Gastrocnemius medialis (tissue), 4 donors: ENCODE measurements at regions not wholly inside any gene's neighbourhood (a gene's known extent, or its start where the extent isn't known, plus 50 kb on each side); places are given as distances from the start of the nearest gene placed in this dataset.

Experiments
- ATAC-seq, 2 donors: fragments of 150-250 bp; one replicate each; pipeline ENCODE4 v1.9.1; 2016
- DNase-seq, 2 donors: peaks; one replicate each; pipeline ENCODE4 v3.0.0-alpha.2; 2019
- H3K27ac ChIP-seq, 4 donors: fragments of 200-600 bp; sonication (generic); 1 replicate in 1 of 4; 2 replicates in 3 of 4; pipeline ENCODE4 v1.5.1; 2016 to 2018; ENCODE audit warnings: mild to moderate bottlenecking in 2 of 4, moderate library complexity in 1 of 4
- H3K27me3 ChIP-seq, 3 donors: fragments of 200-600 bp; sonication (generic) in 2 of 3; 1 replicate in 1 of 3; 2 replicates in 2 of 3; pipeline versions ENCODE4 v1.5.1 to v1.6.0; 2016 to 2019; ENCODE audit warnings: mild to moderate bottlenecking in 1 of 3, moderate library complexity in 1 of 3
- H3K36me3 ChIP-seq, 2 donors: fragments of 200-600 bp; sonication (generic) in 1 of 2; one replicate each; pipeline ENCODE4 v1.5.1; 2017 to 2018
- H3K4me1 ChIP-seq, 2 donors: fragments of 200-600 bp; sonication (generic) in 1 of 2; one replicate each; pipeline ENCODE4 v1.5.1; 2016 to 2017; ENCODE audit warnings: mild to moderate bottlenecking in 2 of 2
- H3K4me3 ChIP-seq, 4 donors: fragments of 200-600 bp; sonication (generic) in 3 of 4; 1 replicate in 1 of 4; 2 replicates in 3 of 4; pipeline ENCODE4 v1.5.1; 2016 to 2019; ENCODE audit warnings: mild to moderate bottlenecking in 2 of 4
- H3K9me3 ChIP-seq, 3 donors: fragments of 200-600 bp; sonication (generic) in 2 of 3; 1 replicate in 1 of 3; 2 replicates in 2 of 3; pipeline ENCODE4 v1.5.1; 2016 to 2019
- CTCF ChIP-seq, 5 experiments: fragments of 450-650 bp in 3 of 5; fragments of 200-600 bp in 2 of 5; sonication (generic) in 2 of 5; IDR thresholded peaks in 4 of 5; conservative IDR thresholded peaks in 1 of 5; 1 replicate in 4 of 5; 2 replicates in 1 of 5; pipeline ENCODE4 v1.5.1; 2016 to 2019; ENCODE audit warnings: antibody characterized with exemption in 5 of 5, mild to moderate bottlenecking in 3 of 5, moderate library complexity in 3 of 5
- POLR2A ChIP-seq, 2 donors: fragments of 450-650 bp; IDR thresholded peaks; one replicate each; pipeline ENCODE4 v1.6.1; 2017; ENCODE audit warnings: antibody characterized with exemption in 2 of 2, mild to moderate bottlenecking in 2 of 2, moderate library complexity in 2 of 2
- in situ Hi-C, 4 donors: fragments of 200-750 bp; cut with MboI; loops; one replicate each; pipeline versions ENCODE4 v1.15.0 to v1.8.0; 2017; ENCODE audit warnings: low sequenced_read_pairs in 4 of 4
- intact Hi-C: fragments of 100-400 bp; cut with DNase I; formaldehyde crosslinking; loops from one replicate; pipeline ENCODE4 v1.15.1; 2023; ENCODE audit warnings: low total_unique reads

GRCh38 chr13:42486711-42487198 is 87.2 kb upstream of the TNFSF11 start:
- H3K9me3 ChIP-seq, result no peaks in the 10 kb centered on the region
- no peak overlapping the region for H3K27ac ChIP-seq
- in situ Hi-C loops (no loop called here), intact Hi-C loops (no loop called here)
- no peak for DNase-seq
- no peak overlapping the region for H3K4me3 ChIP-seq
- no peaks in the 10 kb centered on the region for H3K27me3 ChIP-seq
- no peak for ATAC-seq
- H3K4me1 ChIP-seq, result no peaks in the 10 kb centered on the region
- TF ChIP-seq POLR2A (IDR thresholded peaks at IDR 0.05) (no peak), CTCF (IDR thresholded peaks at IDR 0.05 in 4 of 5, conservative IDR thresholded peaks at IDR 0.05 in 1 of 5) (no peak)
- no peaks in the 10 kb centered on the region for H3K36me3 ChIP-seq

GRCh38 chr13:42487221-42487620 is 86.7 kb upstream of the TNFSF11 start:
- TF ChIP-seq CTCF (IDR thresholded peaks at IDR 0.05 in 4 of 5, conservative IDR thresholded peaks at IDR 0.05 in 1 of 5), result no peak
- no peak for TF ChIP-seq POLR2A (IDR thresholded peaks at IDR 0.05)
- Histone ChIP-seq H3K4me3 (no peak overlapping the region), H3K27ac (no peak overlapping the region), H3K9me3 (no peaks in the 10 kb centered on the region), H3K4me1 (no peaks in the 10 kb centered on the region), H3K27me3 (no peaks in the 10 kb centered on the region), H3K36me3 (no peaks in the 10 kb centered on the region)
- intact Hi-C loops, result no loop called here
- DNase-seq, result no peak
- in situ Hi-C loops, result no loop called here
- no peak for ATAC-seq

- intact Hi-C loops (no loop called here), in situ Hi-C loops (no loop called here)
- ATAC-seq (no peak), DNase-seq (no peak)
- Histone ChIP-seq H3K9me3 (no peaks in the 10 kb centered on the region), H3K27me3 (no peaks in the 10 kb centered on the region), H3K4me1 (no peaks in the 10 kb centered on the region), H3K36me3 (no peaks in the 10 kb centered on the region), H3K4me3 (no peak overlapping the region), H3K27ac (no peak overlapping the region)
- TF ChIP-seq CTCF (IDR thresholded peaks at IDR 0.05 in 4 of 5, conservative IDR thresholded peaks at IDR 0.05 in 1 of 5) (no peak), POLR2A (IDR thresholded peaks at IDR 0.05) (no peak)
Measured at GRCh38 chr13:42490676-42491075, 83.3 kb upstream of the TNFSF11 start.

GRCh38 chr13:42492372-42492920 is 81.5 kb upstream of the TNFSF11 start:
- intact Hi-C loops (no loop called here), in situ Hi-C loops (no loop called here)
- Histone ChIP-seq H3K4me1 (no peaks in the 10 kb centered on the region), H3K27me3 (no peaks in the 10 kb centered on the region), H3K9me3 (no peaks in the 10 kb centered on the region), H3K4me3 (no peak overlapping the region), H3K36me3 (no peaks in the 10 kb centered on the region), H3K27ac (no peak overlapping the region)
- TF ChIP-seq CTCF (IDR thresholded peaks at IDR 0.05 in 4 of 5, conservative IDR thresholded peaks at IDR 0.05 in 1 of 5) (no peak), POLR2A (IDR thresholded peaks at IDR 0.05) (no peak)
- ATAC-seq, result no peak
- no peak for DNase-seq

- in situ Hi-C loops (no loop called here), intact Hi-C loops (no loop called here)
- Histone ChIP-seq H3K4me3 (no peak overlapping the region), H3K9me3 (no peaks in the 10 kb centered on the region), H3K36me3 (no peaks in the 10 kb centered on the region), H3K27me3 (no peaks in the 10 kb centered on the region), H3K4me1 (no peaks in the 10 kb centered on the region), H3K27ac (no peak overlapping the region)
- TF ChIP-seq POLR2A (IDR thresholded peaks at IDR 0.05) (no peak), CTCF (IDR thresholded peaks at IDR 0.05 in 4 of 5, conservative IDR thresholded peaks at IDR 0.05 in 1 of 5) (no peak)
- DNase-seq (no peak), ATAC-seq (no peak)
Measured at GRCh38 chr13:42494157-42494556, 79.8 kb upstream of the TNFSF11 start.
